ENCODE measurements at regions not wholly inside any gene's neighbourhood (a gene's known extent, or its start where the extent isn't known, plus 50 kb on each side); places are given as distances from the start of the nearest gene placed in this dataset.

DNA sequence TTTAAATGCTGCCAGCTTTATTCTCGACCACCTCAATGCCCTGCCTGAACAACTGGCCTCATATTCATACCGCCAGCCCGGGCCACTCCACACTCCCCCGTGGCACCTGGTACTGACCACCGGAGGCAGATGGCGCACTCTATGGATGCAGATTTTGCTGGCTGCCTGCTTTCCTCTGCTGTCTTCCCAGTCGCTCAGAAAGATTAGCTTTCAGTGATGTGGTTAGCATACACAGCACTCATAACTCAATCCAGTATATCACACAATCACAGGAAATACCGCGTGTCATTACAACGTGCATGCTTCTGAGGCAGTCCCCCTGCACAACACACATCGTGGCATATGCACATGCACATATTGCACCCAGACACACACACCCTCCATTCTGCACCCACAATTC, 147.2 kb upstream of the BCOR start:
- TF ChIP-seq, protein P1, sequence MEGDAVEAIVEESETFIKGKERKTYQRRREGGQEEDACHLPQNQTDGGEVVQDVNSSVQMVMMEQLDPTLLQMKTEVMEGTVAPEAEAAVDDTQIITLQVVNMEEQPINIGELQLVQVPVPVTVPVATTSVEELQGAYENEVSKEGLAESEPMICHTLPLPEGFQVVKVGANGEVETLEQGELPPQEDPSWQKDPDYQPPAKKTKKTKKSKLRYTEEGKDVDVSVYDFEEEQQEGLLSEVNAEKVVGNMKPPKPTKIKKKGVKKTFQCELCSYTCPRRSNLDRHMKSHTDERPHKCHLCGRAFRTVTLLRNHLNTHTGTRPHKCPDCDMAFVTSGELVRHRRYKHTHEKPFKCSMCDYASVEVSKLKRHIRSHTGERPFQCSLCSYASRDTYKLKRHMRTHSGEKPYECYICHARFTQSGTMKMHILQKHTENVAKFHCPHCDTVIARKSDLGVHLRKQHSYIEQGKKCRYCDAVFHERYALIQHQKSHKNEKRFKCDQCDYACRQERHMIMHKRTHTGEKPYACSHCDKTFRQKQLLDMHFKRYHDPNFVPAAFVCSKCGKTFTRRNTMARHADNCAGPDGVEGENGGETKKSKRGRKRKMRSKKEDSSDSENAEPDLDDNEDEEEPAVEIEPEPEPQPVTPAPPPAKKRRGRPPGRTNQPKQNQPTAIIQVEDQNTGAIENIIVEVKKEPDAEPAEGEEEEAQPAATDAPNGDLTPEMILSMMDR (IDR thresholded peaks at IDR 0.05) = no peak
- TF ChIP-seq POLR2A (IDR thresholded peaks at IDR 0.05) = no peak

All from adrenal gland (tissue), 5 donors.